HG02870 (cell line): ENCODE measurements at regions not wholly inside any gene's neighbourhood (a gene's known extent, or its start where the extent isn't known, plus 50 kb on each side); places are given as distances from the start of the nearest gene placed in this dataset.
"Not testable (repeated sequence)": the region's sequence is repeated elsewhere in the genome, so short reads cannot be mapped to it uniquely, and the experiment has no call there.

Experiments
- ATAC-seq: cut with Tn5 transposase; IDR thresholded peaks from one replicate; pipeline ENCODE4 v1.9.1; 2021; ENCODE audit warnings: mild to moderate bottlenecking, moderate library complexity; ENCODE audit not compliant: unreplicated experiment

DNA sequence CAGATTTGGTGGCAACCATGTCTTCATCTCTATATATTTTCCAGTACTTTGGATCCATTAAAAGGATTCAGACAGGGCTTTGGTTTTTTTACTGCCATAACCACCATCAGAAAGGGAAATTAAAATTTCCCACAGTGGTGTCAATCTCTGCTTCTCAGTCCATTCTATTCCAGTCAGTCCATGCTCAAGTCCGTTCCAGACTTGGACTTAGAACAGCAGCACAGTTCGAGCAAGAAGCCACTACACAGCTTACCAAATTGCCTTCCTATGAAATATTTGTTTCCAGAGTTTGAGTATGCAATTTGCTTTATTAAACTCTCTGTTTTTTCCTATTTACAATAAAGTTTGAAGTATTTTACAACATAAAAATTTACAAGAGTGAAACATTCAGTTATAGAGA is 306.5 kb upstream of the GULP1 start:
- ATAC-seq: no peak

DNA sequence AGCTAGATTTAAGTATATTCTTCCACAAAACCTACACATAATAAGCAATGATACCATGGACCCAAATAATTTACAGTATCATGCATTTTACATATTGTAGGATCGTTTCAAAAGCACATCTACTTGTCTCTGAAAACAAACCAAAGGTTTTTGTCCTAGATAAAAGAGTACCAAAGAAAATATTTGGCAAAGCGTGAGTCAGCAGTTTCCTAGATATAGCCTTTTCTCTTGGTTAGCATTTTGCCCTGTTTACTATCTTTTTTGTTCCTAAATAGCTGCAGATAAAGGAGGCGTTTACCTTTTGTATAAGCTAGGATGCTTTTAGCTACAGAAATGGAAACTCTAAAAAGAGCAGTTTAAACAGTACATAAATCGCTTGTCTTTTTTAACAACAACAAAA is 305.8 kb upstream of the GULP1 start:
- ATAC-seq: no peak

DNA sequence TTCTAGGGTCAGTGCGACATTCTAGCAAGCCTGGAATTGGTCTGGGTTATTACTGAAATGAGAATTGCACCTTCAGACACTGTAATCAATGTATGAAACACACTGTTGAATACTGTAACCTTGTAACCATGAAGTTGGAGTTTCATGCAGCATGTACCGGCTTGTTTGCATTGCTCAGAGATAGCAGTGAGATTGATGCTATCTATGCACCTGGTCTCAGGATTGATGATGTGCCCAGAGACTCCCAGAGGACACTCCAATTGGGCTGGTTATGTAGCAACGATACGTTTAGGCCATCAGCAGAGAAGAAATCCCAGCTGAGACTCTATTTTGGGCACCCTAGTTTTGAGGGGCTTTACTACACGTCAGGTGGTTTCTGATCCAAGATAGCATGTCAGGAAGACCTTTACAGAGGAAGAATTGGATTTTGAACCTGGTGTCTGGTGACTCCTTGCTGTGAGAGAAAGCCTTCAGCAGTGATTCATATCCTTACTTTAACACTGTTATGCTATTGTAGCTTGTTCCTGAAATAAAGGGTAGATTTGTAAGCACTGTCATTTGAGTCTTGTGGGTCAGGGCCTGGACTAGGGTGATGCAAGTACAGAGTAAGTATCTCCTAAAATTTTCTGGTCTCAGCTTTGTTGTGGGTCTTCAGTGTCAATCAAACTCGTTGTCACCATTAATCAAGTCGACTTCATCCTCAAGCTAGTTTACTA is 305.1 kb upstream of the GULP1 start:
- no peak for ATAC-seq

DNA sequence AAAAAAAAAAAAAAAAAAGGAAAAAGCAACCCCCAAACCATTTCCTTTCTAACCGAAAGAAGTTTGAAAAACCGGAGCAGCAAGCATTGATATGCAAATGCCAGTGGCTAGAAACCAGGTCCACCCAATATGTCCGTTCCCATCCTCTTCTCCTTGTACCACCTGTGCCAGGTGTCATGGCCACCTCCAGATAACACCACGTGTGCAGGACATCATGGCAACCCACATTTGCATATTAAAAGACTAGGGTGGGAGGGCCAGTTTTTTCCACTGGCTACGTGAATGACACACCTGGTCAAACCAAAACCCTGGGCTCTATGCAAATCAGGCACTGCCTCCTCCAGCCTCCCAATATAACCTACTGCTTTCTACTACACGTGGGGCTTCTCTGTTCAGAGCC is 303.3 kb upstream of the GULP1 start:
- no peak for ATAC-seq

DNA sequence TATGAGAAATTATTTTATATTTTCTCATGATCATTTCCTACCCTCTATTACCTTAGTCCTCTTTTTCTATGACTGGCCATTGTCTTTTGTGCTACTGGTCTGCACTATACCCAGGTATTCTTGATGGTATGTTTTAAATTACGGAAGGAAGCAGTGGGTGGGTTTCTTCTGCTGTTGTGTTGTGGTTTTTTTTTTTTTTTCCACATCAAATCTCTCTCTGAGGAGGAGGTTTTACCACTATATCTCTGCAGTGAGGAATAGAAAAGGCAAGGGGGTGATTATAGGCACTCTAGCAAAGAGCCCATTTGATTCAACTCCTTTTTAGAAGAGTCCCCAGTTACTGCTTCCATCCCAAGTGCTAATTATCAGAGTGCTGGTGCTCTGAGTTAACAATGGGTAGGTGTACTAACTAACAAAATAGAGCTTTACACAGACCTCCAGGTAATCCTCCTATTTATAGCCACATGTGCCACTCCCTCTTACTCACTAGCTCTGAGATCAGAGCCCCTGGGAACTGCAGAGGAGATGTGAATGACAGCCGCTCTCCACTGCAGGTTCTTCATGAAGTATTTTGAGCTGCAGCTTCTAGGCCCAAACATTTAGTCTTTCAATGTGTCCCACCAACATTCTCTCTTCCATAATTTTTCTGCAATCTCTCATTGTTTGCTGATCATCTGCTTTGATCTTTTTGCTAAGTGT is 301.6 kb upstream of the GULP1 start:
- no peak for ATAC-seq

DNA sequence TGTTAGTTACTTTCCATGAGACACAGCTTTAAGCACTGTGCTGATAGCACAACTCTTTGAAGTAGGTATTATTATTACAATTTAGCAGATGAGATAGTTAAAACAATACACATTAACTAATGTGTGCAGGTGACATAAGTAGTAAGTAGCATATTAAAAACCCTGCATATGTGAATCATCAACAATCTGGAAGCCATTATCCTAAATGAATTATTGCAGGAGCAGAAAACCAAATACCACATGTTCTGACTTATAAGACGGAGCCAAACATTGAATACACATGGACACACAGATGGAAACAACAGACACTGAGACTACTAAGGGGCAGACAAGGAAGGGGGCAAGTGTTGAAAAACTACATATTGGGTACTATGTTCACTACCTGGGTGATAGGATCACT is 300.3 kb upstream of the GULP1 start:
- no peak for ATAC-seq

DNA sequence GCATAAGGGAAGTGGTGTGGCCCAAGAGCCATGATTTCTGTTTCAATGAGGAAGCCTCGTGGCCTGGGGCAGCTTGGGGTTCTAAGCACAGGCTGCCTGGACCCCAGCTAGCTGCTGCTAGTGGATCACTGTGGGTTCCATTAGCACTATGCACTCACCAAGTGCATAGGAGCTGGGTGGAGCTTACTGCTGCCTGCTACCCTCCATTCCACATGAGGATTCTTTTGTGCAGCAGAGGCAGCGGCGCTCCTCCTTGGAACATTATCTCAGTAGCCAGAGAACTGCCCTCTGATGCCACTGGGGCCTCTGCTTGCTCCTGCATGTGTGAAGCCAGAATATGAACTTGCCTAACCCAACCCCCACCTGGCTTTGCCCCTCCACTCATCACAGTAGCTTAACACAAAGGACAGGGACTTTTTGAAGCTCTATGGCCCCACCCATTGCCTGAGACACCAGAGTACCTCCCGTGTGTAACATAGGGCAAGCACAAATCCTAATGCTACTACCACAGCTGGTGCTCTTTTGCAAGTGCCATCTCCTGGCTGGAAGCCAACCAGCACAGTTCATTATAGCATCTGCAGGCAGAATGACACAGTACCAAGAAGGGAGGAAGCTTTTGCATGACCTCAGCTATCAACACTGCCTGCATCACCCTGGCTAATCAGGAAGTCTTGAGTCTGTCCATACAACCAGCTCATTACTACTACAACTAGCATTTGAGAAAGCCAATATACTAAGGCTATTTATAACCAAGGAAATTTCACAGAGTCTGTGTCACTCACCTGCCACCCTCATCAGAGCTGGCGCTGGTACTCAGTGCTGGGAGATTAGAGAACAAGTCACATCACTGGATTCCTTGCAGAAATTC is 297.0 kb upstream of the GULP1 start:
- ATAC-seq: no peak

DNA sequence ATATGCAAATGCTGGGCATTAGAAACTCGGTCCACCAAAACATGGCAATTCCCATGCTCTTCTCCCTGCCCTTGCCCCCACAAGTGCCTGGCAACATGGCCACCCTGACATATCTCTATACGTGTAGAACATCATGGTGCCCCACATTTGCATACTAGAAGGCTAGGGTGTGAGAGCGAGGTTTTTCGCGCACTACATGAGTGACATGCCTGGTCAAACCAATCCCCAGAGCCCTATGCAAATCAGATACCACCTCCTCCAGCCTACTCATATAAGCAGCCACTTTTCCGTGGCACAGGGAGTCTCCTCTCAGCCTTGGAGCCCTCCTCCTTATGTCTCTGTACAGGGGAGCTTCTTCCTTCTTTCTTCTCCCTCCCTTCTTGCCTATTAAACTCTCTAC is 296.1 kb upstream of the GULP1 start:
- ATAC-seq: no peak

DNA sequence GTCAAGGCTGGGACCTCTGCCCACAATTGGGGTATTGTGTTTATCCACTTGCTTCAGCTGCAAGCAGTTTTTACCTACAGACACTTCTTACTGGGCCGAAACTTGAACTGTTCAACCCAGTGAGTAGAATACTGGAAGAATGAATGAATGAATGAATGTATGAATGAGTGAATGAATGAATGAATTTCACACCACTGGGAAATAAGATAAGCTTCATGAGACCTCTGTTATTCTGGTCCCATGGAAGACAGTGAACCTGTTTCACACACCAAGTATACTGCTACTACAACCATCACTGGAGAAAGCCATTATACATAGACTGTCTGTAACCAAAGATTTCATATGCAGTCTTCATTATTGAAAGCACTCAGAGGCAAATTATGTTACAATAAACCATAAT is 295.0 kb upstream of the GULP1 start:
- no peak for ATAC-seq

DNA sequence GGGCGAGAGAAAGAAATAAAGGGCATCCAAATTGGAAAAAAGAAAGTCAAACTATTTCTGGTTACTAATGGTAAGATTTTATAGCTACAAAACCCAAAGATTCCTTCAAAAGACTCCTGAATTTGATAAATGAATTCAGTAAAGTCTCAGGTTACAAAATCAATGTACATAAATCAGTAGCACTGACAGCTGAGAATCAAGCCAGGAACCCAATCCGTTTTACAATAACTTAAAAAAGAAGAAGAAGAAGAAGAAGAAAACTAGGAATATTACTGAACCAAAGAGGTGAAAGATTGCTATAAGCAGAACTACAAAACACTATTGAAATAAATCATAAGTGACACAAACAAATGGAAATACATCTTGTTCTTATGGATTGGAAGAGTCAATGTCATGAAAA is 291.5 kb upstream of the GULP1 start:
- no peak for ATAC-seq

DNA sequence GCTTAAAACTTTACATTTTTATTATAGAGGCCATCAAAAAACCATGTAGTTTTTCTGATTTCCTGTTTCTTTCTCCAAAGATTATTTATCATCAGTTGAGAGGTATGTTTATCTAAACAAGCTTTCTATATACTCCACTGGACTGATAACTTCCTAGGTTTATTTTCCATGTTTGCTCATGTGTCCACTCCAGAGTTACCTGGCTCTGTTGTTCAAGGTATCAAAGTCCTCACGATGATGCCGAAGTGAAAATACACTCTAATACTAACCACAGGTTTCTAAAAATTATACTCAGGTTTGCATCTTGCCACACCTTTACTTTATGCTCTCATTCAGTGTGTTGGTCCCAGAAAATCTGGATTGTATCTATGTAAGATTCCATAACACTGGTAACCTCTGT is 287.9 kb upstream of the GULP1 start:
- no peak for ATAC-seq

DNA sequence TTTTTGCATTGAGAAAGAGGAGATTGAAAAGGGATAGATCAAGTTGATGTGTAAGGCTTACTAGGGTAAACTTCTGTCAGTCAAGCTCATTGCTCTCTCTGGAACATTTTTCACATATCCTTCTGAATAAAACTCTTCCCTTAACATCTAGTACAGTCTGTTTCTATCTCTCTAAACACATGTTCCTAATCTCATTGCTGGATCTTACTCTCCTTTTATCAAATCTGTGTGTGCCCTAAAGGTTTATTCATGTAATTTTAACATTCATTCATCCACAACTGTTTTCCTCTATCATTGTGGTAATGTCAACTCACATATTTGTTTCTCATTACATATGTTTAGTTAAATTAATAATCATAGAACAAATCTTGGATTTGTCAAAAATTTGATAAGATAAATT is 277.9 kb upstream of the GULP1 start:
- ATAC-seq: no peak

DNA sequence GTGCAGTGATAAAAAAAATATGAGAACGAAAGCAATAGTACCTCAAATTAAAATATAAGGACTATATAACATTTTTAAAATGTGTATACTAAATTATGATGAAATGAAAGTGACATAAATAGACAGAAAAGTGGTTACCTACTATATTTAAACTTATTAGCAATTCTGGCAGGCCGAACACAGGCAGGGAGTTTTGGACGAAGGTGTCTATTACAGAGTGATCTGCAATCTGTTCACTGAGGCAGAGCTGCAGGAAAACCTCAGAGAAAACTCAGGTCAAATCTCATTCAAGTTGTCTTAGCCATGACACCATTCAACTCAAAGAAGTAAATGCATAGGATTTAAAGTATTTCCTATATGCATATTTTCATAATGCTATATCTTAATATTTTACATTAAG is 274.8 kb upstream of the GULP1 start:
- no peak for ATAC-seq

DNA sequence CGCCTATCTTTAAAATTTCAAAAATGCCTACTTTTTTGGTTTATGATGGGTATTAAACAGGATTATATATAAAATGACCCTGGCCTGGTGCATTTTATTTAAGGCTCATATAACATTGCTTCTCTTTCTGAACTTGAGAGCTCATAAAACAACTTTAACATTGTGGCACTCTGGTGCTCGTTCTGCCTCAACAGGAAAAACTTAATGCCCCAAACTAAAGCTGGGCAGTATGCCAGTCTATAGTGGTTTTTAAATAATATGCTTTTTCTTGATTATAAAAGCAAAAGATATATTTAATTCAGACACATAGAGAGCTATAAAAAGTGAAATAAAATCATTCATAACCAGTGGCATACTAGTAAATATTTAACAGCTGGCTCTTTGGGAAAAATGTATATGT is 269.3 kb upstream of the GULP1 start:
- ATAC-seq: no peak

DNA sequence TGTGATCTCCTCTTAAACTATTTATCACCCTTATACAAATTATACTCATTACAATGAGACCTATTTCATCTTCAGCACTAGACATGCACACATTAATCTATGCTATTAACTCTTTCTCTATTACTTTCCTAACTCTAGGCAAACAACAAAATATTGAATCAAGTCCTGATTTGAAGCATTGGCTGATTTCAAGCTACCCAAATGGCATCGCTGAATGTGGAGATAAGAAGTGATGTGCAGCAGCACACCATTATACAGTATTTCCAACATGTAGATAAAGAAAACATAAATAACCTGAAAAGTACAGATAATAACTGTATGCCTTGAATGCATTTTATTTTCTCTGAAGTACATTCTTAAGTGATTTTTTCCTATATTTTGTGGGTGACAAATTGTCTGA is 268.6 kb upstream of the GULP1 start:
- ATAC-seq: no peak

DNA sequence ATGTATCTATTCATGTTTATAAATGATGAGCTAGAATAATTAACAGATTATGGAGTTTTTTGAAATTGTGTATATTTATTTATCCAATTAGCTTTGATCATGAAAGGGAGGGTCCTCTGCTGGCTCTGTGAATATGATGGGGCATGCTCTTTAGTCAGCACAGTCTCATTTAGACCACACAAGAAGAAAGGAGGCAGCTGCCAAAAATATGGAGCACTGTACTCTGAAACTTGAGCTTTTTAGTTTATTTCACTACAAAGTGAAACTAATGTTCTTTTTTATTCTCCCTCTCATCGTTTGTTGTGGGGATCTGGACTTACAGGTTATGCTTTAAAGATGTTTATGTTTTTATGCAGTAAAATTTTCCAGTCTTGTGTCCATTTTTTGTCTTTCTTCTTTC is 266.9 kb upstream of the GULP1 start:
- ATAC-seq: no peak

DNA sequence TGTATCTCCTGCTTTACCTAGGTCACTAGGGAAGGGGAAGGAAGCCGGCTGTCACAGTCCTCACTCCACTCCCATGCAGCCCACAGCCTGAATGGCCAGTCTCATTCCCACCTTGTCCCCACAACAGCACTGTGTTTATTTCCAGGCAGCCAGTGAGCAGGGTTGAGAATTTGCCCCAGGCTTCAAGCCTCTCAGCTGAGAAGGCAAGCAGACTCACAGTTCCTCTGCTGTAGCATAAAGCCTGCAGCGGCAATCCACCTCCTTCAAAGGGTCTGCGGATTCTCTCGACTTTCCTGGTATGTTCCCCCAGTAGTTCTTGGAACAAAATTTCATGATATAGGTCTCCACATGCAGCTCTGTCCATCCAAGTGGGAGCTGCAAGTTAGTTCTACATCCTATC is 262.9 kb upstream of the GULP1 start:
- no peak for ATAC-seq

DNA sequence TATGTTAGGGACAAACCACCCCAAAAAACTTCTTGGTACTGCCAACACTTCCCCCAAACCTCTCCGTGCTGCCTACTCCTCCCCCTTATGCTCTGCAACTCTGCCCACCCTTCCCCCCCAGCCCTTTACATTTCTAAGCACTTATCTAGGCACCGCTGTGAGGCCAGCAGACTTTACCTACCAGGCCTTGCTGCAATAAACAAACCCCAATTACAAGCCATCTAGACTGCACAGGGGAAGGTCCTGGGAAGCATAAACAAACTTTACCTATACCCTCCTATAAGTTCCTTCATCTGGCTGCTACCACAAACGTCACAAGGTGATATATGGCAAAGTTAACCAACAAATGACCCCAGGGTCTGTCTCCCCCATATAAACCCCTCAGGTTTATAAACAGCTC is 259.4 kb upstream of the GULP1 start:
- ATAC-seq: no peak

DNA sequence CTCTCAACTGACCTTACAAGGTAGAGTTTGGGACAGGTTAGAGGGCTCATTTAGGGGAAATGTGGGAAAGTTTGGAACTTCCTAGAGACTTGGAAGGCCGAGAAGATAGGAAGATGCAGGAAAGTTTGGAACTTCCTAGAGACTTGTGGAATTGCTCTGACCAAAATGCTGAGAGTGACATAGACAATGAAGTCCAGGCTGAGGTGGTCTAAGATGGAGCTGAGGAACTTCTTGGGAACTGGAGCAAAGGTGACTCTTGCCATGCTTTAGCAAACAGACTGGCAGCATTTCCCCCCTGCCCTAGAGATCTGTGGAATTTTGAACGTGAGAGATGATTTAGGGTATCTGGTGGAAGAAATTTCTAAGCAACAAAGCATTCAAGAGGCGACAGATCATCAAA is 258.9 kb upstream of the GULP1 start:
- ATAC-seq: no peak

DNA sequence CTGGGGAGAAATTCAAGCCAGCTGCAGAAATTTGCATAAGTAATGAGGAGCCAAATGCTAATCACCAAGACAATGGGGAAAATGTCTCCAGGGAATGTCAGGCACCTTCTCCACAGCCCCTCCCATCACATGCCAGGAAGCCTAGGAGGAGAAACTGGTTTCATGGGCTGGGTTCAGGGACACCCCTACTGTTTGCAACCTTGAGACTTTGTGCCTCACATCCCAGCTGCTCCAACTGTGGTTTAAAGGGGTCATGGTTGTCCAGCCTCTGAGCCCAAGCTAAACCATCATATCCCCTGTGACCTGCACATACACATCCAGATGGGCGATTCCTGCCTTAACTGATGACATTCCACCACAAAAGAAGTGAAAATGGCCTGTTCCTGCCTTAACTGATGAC is 258.4 kb upstream of the GULP1 start:
- not testable (repeated sequence) for ATAC-seq

DNA sequence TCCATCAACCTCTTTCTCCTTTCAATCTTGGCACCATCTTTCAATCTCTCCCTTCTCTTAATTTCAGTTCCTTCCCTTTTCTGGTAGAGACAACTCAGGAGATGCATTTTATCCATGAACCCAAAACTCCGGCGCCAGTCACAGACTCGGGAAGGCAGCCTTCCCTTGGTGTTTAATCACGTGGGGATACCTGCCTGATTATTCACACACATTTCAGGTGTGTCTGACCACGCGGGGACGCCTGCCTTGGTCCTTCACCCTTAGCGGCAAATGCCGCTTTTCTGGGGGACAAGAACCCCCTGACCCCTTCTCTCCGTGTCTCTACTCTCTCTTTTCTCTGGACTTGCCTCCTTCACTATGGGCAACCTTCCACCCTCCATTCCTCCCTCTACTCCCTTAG is 257.6 kb upstream of the GULP1 start:
- ATAC-seq: not testable (repeated sequence)

DNA sequence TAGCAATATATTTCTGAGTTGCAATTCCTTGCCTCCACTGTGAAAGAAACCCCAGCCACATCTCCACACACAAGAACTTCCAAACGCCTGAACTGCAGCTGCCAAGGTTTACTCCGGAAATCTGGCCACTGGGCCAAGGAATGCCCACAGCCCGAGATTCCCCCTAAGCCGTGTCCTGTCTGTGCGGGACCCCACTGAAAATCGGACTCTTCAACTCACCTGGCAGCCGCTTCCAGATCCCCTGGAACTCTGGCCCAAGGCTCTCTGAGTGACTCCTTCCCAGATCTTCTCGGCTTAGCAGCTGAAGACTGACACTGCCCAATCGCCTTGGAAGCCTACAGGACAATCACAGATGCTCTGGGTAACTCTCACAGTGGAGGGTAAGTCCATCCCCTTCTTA is 256.3 kb upstream of the GULP1 start:
- ATAC-seq: not testable (repeated sequence)
